ENCODE measurements at regions not wholly inside any gene's neighbourhood (a gene's known extent, or its start where the extent isn't known, plus 50 kb on each side); places are given as distances from the start of the nearest gene placed in this dataset.

- H3K4me1 Mint-ChIP-seq (ENCODE audit: low read depth) = no peaks in the 10 kb centered on the region
- intact Hi-C loops (cut with micrococcal nuclease) = no loop called here
- H3K36me3 Mint-ChIP-seq (ENCODE audit: low read depth) = no peaks in the 10 kb centered on the region
- H3K9me3 Mint-ChIP-seq = no peaks in the 10 kb centered on the region
- no peak overlapping the region for H3K27ac Mint-ChIP-seq
- ChIA-PET POLR2A (no interaction called here), CTCF (no interaction called here)
- ATAC-seq (no peak), DNase-seq (no peak)
- no peak for TF ChIP-seq CTCF (IDR thresholded peaks at IDR 0.05)
- no peaks in the 10 kb centered on the region for H3K27me3 Mint-ChIP-seq
- H3K4me3 Mint-ChIP-seq = no peak overlapping the region
These were observed 728.4 kb upstream of the GOLIM4 start for GRCh38 chr3:168824107-168824506.

GRCh38 chr3:168823466-168823865 lies 727.7 kb upstream of the GOLIM4 start:
- intact Hi-C loops (cut with micrococcal nuclease) = no loop called here
- Mint-ChIP-seq H3K27ac (no peak overlapping the region), H3K9me3 (no peaks in the 10 kb centered on the region), H3K27me3 (no peaks in the 10 kb centered on the region), H3K36me3 (ENCODE audit: low read depth) (no peaks in the 10 kb centered on the region), H3K4me1 (ENCODE audit: low read depth) (no peaks in the 10 kb centered on the region), H3K4me3 (no peak overlapping the region)
- no peak for TF ChIP-seq CTCF (IDR thresholded peaks at IDR 0.05)
- CTCF ChIA-PET = no interaction called here
- POLR2A ChIA-PET = no interaction called here
- ATAC-seq (no peak), DNase-seq (no peak)

- Mint-ChIP-seq H3K9me3 (no peaks in the 10 kb centered on the region), H3K36me3 (ENCODE audit: low read depth) (no peaks in the 10 kb centered on the region), H3K4me1 (ENCODE audit: low read depth) (no peaks in the 10 kb centered on the region), H3K4me3 (no peak overlapping the region), H3K27ac (no peak overlapping the region), H3K27me3 (no peaks in the 10 kb centered on the region)
- no peak for DNase-seq
- intact Hi-C loops (cut with micrococcal nuclease) = no loop called here
- POLR2A ChIA-PET = interaction anchor here (0.6 kb wide), 1 partner anchor 464 kb away, joined by 4 read pairs; no protein-coding TSS in a partner anchor
- CTCF ChIA-PET = no interaction called here
- ATAC-seq = no peak
- no peak for TF ChIP-seq CTCF (IDR thresholded peaks at IDR 0.05)
These were observed 725.2 kb upstream of the GOLIM4 start for GRCh38 chr3:168820810-168821415.

- H3K4me1 Mint-ChIP-seq (ENCODE audit: low read depth) = no peaks in the 10 kb centered on the region
- H3K4me3 Mint-ChIP-seq = no peak overlapping the region
- ChIA-PET POLR2A (no interaction called here), CTCF (interaction anchor here (1.5 kb wide), 1 partner anchor 9 kb away, joined by 4 read pairs; no protein-coding TSS in a partner anchor)
- TF ChIP-seq CTCF (IDR thresholded peaks at IDR 0.05) = no peak
- no peak overlapping the region for H3K27ac Mint-ChIP-seq
- no peaks in the 10 kb centered on the region for H3K9me3 Mint-ChIP-seq
- no peak for ATAC-seq
- DNase-seq = no peak
- intact Hi-C loops (cut with micrococcal nuclease) = no loop called here
- no peaks in the 10 kb centered on the region for H3K36me3 Mint-ChIP-seq (ENCODE audit: low read depth)
- no peaks in the 10 kb centered on the region for H3K27me3 Mint-ChIP-seq
These were observed 721.5 kb upstream of the GOLIM4 start for GRCh38 chr3:168817177-168817576.

GRCh38 chr3:168815946-168816345 lies 720.2 kb upstream of the GOLIM4 start:
- CTCF ChIA-PET = no interaction called here
- DNase-seq = no peak
- Mint-ChIP-seq H3K27ac (no peak overlapping the region), H3K36me3 (ENCODE audit: low read depth) (no peaks in the 10 kb centered on the region), H3K27me3 (no peaks in the 10 kb centered on the region), H3K4me3 (no peak overlapping the region), H3K4me1 (ENCODE audit: low read depth) (no peaks in the 10 kb centered on the region), H3K9me3 (no peaks in the 10 kb centered on the region)
- no peak for ATAC-seq
- intact Hi-C loops (cut with micrococcal nuclease) = no loop called here
- TF ChIP-seq CTCF (IDR thresholded peaks at IDR 0.05) = no peak
- POLR2A ChIA-PET = no interaction called here

All from activated CD8-positive, alpha-beta T cell treated with anti-CD3 and anti-CD28 coated beads for 36 hours (primary cell).